IPS-20b (cell line): ENCODE measurements at regions not wholly inside any gene's neighbourhood (a gene's known extent, or its start where the extent isn't known, plus 50 kb on each side); places are given as distances from the start of the nearest gene placed in this dataset.

Experiments
- H3K27ac ChIP-seq: one replicate; pipeline ENCODE4 v1.5.1; 2013; ENCODE audit warnings: low read length
- H3K27me3 ChIP-seq: 2 replicates; pipeline ENCODE4 v1.6.1; 2013; ENCODE audit warnings: mild to moderate bottlenecking, low read length, inconsistent platforms; ENCODE audit not compliant: insufficient read depth
- H3K36me3 ChIP-seq: 2 replicates; pipeline ENCODE4 v1.6.1; 2013; ENCODE audit warnings: low read depth, mild to moderate bottlenecking, inconsistent platforms, low read length, moderate library complexity; ENCODE audit not compliant: insufficient read depth
- H3K4me1 ChIP-seq: 2 replicates; pipeline ENCODE4 v1.6.1; 2013; ENCODE audit warnings: mild to moderate bottlenecking, control low read depth, inconsistent platforms, low read length, moderate library complexity; ENCODE audit not compliant: insufficient read depth
- H3K4me3 ChIP-seq: 2 replicates; pipeline ENCODE4 v1.5.1; 2013; ENCODE audit warnings: mild to moderate bottlenecking, low read length, inconsistent platforms
- H3K9ac ChIP-seq: 2 replicates; pipeline ENCODE4 v1.6.1; 2013; ENCODE audit warnings: low read depth, mild to moderate bottlenecking, inconsistent platforms, low read length, moderate library complexity
- H3K9me3 ChIP-seq: 2 replicates; pipeline ENCODE4 v1.6.1; 2013; ENCODE audit warnings: mild to moderate bottlenecking, low read depth, low read length, inconsistent platforms; ENCODE audit not compliant: insufficient read depth

GRCh38 chr12:75781532-75782046 is 250.0 kb downstream of the PHLDA1 start:
- Histone ChIP-seq H3K36me3 (no peaks in the 10 kb centered on the region), H3K9me3 (no peaks in the 10 kb centered on the region), H3K4me1 (no peaks in the 10 kb centered on the region), H3K4me3 (no peak overlapping the region), H3K27ac (no peak overlapping the region), H3K27me3 (no peaks in the 10 kb centered on the region), H3K9ac (no peak overlapping the region)

- Histone ChIP-seq H3K4me1 (no peaks in the 10 kb centered on the region), H3K9me3 (no peaks in the 10 kb centered on the region), H3K27ac (no peak overlapping the region), H3K36me3 (no peaks in the 10 kb centered on the region), H3K9ac (no peak overlapping the region), H3K27me3 (no peaks in the 10 kb centered on the region), H3K4me3 (no peak overlapping the region)
These were observed 251.6 kb downstream of the PHLDA1 start for GRCh38 chr12:75779891-75780496.

- H3K27ac ChIP-seq = no peak overlapping the region
- no peaks in the 10 kb centered on the region; the same call in 1 of the 2 replicates for H3K4me1 ChIP-seq
- no peak overlapping the region for H3K9ac ChIP-seq
- no peak overlapping the region for H3K4me3 ChIP-seq
- H3K27me3 ChIP-seq = no peaks in the 10 kb centered on the region
- no peaks in the 10 kb centered on the region for H3K9me3 ChIP-seq
- H3K36me3 ChIP-seq = no peaks in the 10 kb centered on the region
These were observed 257.1 kb downstream of the PHLDA1 start for GRCh38 chr12:75774261-75775052.

- H3K4me3 ChIP-seq = no peak overlapping the region
- H3K27ac ChIP-seq = no peak overlapping the region
- no peak overlapping the region for H3K9ac ChIP-seq
- H3K27me3 ChIP-seq = no peaks in the 10 kb centered on the region
- H3K9me3 ChIP-seq = no peaks in the 10 kb centered on the region
- no peaks in the 10 kb centered on the region for H3K36me3 ChIP-seq
- H3K4me1 ChIP-seq = peaks cover 2% of the 10 kb centered on the region
These were observed 258.2 kb downstream of the PHLDA1 start for GRCh38 chr12:75773377-75773776.

- no peaks in the 10 kb centered on the region for H3K9me3 ChIP-seq
- H3K36me3 ChIP-seq = no peaks in the 10 kb centered on the region
- H3K27me3 ChIP-seq = no peaks in the 10 kb centered on the region
- no peak overlapping the region for H3K9ac ChIP-seq
- H3K4me3 ChIP-seq = no peak overlapping the region
- H3K4me1 ChIP-seq = peaks cover 17% of the 10 kb centered on the region
- no peak overlapping the region for H3K27ac ChIP-seq
These were observed 259.6 kb upstream of the KRR1 start for GRCh38 chr12:75771023-75771422.

- Histone ChIP-seq H3K9me3 (no peaks in the 10 kb centered on the region), H3K4me1 (peaks cover 25% of the 10 kb centered on the region), H3K4me3 (no peak overlapping the region), H3K9ac (no peak overlapping the region), H3K36me3 (no peaks in the 10 kb centered on the region), H3K27me3 (no peaks in the 10 kb centered on the region), H3K27ac (no peak overlapping the region)
These were observed 256.5 kb upstream of the KRR1 start for GRCh38 chr12:75767957-75768356.

- no peaks in the 10 kb centered on the region for H3K36me3 ChIP-seq
- H3K27ac ChIP-seq = no peak overlapping the region
- peak overlapping the region; percentile 22; the same call in 1 of the 2 replicates for H3K4me3 ChIP-seq
- peaks cover 25% of the 10 kb centered on the region for H3K4me1 ChIP-seq
- H3K9ac ChIP-seq = no peak overlapping the region
- H3K9me3 ChIP-seq = no peaks in the 10 kb centered on the region
- no peaks in the 10 kb centered on the region for H3K27me3 ChIP-seq
These were observed 255.1 kb upstream of the KRR1 start for GRCh38 chr12:75766263-75767160.

GRCh38 chr12:75765170-75766059 is 254.0 kb upstream of the KRR1 start:
- no peak overlapping the region for H3K4me3 ChIP-seq
- H3K9me3 ChIP-seq = no peaks in the 10 kb centered on the region
- no peaks in the 10 kb centered on the region for H3K36me3 ChIP-seq
- no peak overlapping the region for H3K27ac ChIP-seq
- no peak overlapping the region for H3K9ac ChIP-seq
- H3K4me1 ChIP-seq = peaks cover 25% of the 10 kb centered on the region
- no peaks in the 10 kb centered on the region for H3K27me3 ChIP-seq

GRCh38 chr12:75764091-75764841 is 252.9 kb upstream of the KRR1 start:
- H3K4me1 ChIP-seq = peaks cover 25% of the 10 kb centered on the region
- H3K27ac ChIP-seq = no peak overlapping the region

GRCh38 chr12:75760573-75761294 is 249.3 kb upstream of the KRR1 start:
- Histone ChIP-seq H3K4me1 (peaks cover 6% of the 10 kb centered on the region; the same call in 1 of the 2 replicates), H3K36me3 (no peaks in the 10 kb centered on the region), H3K4me3 (no peak overlapping the region), H3K27ac (no peak overlapping the region), H3K27me3 (no peaks in the 10 kb centered on the region), H3K9ac (no peak overlapping the region), H3K9me3 (no peaks in the 10 kb centered on the region)

More at GRCh38 chr12:75764091-75764841, 252.9 kb upstream of the KRR1 start:
- Histone ChIP-seq H3K27me3 (no peaks in the 10 kb centered on the region), H3K4me3 (no peak overlapping the region), H3K36me3 (no peaks in the 10 kb centered on the region), H3K9me3 (no peaks in the 10 kb centered on the region), H3K9ac (no peak overlapping the region)
